ENCODE measurements at regions not wholly inside any gene's neighbourhood (a gene's known extent, or its start where the extent isn't known, plus 50 kb on each side); places are given as distances from the start of the nearest gene placed in this dataset.
A peak's percentile ranks its signal among the peaks of the same experiment; 100 is the strongest.
"Not testable (repeated sequence)": the region's sequence is repeated elsewhere in the genome, so short reads cannot be mapped to it uniquely, and the experiment has no call there.

- no peak for DNase-seq
Observed at GRCh38 chr2:20949256-20949655, 94.6 kb downstream of the APOB start.

DNA sequence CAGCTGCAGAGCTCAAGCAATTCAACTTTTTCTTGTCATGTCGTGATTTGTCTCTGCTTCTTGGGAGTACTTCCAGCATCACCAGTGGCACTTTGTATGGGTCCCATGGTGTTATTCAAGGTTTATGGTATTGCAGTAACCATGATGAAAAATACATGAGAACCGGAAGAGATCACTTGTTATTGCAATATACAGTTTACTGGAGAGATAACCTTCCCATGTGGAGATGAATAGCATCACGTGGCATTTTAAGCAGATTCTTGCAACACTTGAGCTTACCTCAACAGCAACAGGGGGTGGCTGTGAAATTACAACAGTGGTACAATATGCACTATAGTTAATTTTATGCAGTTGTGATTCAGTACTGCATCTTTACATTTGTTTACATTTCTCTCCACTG is 97.4 kb downstream of the APOB start:
- DNase-seq = no peak

- DNase-seq = not testable (repeated sequence)
Observed at GRCh38 chr2:20943721-20944120, 100.2 kb downstream of the APOB start.

- DNase-seq = no peak
Observed at GRCh38 chr2:20942646-20943125, 101.2 kb downstream of the APOB start.

DNA sequence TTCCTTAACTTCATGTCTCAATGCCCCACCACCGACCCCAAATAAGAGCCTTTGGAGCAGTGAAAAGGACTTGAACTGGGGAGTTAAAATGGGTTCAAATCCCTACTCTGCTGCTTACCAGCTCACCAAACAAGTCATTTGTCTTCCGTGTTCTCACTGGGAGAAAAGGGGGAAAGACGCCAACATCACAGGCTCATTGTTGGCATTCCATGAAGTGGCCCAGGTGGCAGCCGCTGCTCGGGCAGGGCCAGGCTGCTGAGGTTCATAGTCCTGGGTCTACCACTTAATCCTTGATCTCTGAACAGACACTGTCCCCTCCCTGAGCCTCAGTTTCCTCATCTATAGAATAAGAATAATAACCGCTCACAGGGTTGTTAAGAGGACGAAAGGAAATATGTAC is 103.0 kb downstream of the APOB start:
- DNase-seq = no peak

- DNase-seq = no peak
Observed at GRCh38 chr2:20939931-20940795, 103.7 kb downstream of the APOB start.

DNA sequence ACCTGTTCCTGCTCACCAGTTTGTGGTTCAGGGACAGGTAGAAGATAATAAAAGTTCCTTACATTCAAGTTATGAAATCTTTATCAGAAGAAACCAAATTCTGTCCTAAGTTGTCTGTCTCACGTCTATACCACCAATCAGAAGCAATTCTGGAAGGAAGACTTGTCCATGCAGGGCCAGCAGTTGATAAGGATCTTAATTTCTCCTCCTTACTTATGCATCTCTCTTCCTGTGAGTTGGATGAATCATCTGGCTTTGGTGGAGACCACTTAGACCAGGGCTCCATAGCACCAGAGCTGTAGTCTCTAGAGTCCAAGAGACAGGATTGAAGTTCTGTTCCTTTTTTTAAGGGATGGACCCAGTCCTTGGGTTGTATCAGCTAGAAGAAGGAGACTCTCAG is 106.5 kb downstream of the APOB start:
- DNase-seq = no peak

GRCh38 chr2:20935168-20935775 is 108.6 kb downstream of the APOB start:
- DNase-seq = no peak

DNA sequence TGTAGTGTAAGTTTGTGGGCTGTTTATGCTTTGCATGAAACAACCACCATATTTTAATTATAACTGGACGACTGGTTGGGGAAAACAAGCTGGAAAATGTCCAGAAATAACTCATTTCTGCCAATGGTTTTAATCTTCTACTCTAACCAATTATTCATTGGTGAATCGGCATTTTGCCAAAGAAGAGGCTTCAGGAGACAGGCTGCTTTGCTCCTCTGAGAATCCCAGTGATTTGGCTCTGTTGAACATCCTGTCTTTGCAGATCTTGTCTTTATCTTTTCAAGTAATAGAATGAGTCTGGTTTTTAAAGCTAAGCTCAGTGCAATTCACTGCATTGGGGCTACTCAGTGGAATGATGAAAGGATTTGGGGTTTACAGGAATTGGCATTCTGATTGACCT is 109.6 kb downstream of the APOB start:
- DNase-seq = no peak

DNA sequence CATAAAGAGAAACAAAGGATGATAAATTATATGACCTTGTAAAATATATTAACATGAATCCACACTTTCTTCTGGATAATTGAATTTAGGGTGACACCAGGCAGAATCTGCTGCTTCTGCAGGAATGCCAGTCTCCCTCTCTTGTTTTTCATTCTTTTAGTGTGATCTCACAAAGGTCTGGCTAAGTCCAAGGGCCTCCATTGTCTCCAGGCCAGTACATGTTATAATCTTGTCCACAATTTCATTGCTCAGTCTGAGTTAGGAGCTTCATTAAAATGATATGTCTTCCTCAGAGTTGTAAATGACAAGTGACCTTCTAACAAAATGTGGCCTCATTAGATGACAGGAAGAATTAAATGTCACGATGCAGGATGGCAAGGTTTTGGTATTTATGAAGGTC is 110.2 kb downstream of the APOB start:
- no peak for DNase-seq

DNA sequence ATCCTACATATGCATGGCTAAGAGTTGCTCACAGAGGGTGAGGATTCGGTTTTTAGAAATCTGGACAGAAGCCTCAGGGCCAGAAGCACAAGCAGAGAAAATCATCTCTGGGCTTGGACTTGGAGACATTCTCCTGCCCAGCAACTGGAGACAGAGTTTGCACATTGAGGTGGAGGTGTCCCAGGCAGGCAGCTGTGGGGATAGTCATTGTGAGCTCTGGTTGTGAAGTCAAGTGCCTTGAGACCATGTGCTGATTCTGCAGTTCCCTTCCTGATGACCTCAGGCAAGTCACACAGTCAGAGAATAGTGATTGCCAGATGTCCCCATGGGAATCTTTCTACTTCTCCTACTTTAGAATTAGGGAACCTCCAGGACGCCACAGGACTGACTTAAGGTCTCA is 108.4 kb upstream of the LDAH start:
- no peak for DNase-seq

DNA sequence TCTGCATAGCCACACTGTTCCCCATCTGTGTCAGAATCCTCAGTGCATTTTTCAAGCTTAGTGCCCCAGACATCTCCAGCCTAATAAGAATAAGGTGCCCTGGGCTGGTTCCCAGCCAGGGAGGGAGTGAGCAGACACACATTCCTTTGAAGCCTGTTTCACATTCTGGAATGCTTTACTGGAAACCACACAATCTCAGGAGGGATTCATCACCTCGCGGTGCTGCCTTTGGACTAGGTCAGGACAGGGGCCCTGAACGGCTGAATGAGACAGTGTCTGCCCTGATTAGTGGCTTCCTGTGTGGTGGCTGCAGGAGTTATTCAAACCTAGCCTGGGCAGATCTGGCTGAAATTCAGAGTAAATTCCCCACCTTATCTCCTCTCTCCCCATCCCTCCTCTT is 108.0 kb upstream of the LDAH start:
- no peak for DNase-seq

GRCh38 chr2:20929721-20930120 is 106.8 kb upstream of the LDAH start:
- DNase-seq = no peak

- DNase-seq = no peak
Observed at GRCh38 chr2:20928617-20929016, 105.7 kb upstream of the LDAH start.

DNA sequence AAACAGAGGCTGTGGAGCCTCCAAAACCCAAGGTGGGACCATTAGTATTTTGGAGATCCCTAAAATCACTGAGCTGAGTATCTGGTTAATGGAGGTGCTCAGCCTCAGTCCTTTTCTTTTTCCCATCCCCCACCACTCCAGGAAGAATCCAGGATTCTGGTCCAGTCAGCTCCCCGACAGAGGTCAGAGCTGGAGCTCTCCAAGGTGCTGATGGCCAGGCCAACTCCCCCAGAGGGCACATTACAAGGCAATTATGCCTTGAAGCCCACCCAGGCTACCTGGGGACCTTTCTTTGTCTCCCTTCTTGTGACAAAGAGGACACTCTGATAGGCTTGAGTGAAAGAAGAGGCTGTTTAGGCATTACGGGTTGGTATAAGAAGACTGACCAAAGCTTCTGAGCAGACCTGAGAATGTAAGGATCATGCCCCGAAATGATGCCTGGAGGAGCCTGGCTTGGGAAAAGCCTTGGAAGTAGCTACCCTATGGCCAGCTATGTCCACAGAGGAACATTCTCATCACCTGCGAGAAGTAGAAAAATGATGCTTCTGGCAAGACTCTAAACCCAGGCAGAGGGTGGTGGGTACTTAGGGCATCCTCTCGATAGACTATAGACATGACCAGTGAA is 102.5 kb upstream of the LDAH start:
- no peak for DNase-seq

DNA sequence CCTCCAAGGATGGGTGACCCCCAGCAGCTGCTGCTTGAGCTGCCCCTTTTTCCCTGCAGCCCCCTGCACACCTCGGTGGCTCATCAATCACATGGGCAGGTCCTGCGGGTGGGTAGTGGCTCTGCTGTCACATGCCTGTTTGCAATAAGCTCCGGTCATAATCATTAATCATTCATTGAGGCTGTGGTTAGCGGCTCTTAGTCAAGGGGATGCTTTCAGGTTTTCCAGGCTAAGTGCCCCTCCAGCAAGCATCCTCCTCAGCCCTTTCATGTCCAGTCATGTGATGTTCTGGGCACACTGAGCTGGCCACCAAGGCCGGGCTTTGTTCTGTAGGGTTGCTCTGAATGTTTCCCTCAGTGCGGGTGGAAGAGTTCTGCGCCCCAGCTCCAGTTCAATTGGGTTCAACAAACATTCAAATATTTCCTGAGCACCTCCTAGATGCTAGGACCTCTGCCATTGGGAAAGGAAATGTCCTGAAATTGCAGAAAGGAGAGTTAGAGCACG is 96.4 kb upstream of the LDAH start:
- DNase-seq = no peak

DNA sequence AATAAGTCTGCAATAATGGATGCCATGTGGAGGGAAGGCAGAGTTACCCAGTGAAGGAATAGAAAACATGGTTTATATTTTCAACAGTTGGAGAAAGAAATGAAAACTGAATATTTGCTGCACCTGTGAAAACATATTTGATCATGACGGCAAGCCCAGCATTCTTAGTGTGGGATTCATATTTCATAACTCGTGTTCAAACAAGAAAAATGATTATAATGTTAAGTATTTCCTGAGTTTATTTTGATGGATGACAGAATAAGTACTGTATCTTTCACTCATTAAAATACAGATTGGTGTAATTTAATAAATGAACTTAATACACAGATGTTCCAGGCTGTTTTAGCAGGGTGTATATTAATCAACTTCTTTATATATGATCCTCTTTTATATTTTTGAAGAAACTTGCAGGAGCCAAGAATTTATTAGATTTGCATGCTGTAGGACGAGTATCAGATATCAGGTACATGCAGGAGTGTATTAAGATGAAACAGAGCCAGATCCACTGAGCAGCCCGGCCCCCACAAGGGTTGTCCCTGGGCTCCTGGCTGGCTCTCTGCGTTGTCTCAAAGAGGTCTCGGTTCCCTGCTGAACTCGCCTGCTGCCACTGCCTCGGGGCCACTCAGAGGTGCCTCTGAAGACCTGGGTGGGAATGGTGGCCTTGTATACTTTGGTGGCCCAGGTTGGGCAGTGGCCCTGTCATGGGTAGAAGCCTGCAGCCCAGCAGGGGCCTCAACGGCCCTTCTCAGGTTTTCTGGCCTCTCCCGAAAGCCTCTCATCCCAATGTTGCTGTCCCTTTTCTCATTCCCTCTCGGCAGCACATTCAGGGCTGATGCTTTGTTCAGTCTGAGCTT is 95.0 kb upstream of the LDAH start:
- DNase-seq = no peak

- no peak for DNase-seq
Observed at GRCh38 chr2:20917287-20917660, 94.4 kb upstream of the LDAH start.

DNA sequence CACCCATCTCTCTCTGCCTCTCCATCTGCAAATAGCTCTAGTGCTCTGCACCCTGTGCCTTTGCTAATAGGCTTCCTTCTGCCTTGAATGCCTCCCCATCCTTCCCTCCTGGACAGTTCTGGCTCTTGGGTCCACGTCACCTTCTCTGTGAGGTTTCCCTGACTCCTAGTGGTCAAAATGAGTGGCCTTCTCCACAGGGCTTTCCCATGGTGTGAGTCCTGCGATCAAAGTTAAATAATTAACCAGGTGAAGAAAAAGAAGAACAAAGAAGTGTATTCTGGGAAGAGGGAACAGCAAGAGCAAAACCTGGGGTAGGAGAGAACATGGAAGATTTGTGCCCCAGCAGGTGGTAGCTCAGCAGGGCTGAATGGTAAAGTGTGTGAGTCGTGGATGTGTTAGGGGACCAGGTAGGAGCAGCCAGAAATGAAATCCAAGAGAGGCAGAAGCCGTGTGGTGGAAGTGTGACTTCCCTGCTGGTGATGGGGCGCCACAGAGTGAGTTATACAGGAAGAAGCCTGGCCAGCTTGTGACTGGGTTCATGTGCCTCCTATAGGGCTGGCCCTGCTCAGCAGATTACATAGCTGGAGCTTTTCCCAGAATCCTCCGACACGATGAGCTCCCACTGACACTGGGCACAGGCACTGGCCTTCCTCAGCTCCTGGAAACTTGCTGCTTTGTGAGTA is 93.8 kb upstream of the LDAH start:
- DNase-seq = peak in 2 of 58 donors; percentile 20 to 34

- no peak for DNase-seq
Observed at GRCh38 chr2:20915271-20915670, 92.4 kb upstream of the LDAH start.

DNA sequence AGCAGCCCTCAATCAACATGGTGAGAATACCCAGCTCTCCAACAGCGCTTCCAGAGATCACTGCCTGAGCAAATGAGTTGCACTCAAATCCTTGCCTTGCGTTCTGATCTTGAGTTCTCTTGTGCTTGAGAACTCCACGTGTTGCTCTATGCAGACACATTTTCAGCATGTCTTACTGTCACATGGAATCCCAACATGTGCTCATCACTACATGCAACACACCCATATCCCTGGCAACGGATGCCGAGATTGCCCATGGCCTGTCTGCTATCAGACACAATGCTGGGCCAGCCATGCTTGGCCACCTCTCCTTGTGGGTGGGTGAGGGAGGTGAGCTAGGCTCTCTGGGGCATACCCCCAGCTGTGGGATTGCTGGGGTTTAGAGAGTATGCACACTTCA is 91.9 kb upstream of the LDAH start:
- no peak for DNase-seq
